Activated T-cell treated with anti-CD3 and anti-CD28 coated beads for 48 hours (primary cell): ENCODE measurements at regions not wholly inside any gene's neighbourhood (a gene's known extent, or its start where the extent isn't known, plus 50 kb on each side); places are given as distances from the start of the nearest gene placed in this dataset.

Experiments
- DNase-seq: peaks from one replicate; pipeline ENCODE4 v3.0.0-alpha.2; 2020; ENCODE audit warnings: low read depth

DNA sequence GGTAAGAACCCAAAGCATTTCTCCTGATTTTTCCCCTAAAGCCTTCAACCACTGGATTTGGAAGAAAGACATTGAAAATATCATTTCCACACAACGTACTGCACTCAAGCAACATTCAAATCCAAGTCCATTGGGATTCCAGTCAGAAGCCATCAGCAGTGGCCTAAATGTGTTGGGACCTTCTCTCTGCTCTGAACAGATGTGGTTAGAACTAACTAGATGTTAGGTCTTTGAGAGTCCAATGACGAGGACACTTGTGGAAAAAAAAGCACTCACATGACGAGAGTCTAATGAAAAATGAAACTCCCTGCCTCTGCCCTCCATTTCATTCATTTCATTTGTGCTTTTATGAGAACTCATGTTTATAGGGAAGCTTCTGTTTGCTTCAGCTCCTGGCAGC, 382.3 kb downstream of the SIPA1L2 start:
- no peak for DNase-seq

DNA sequence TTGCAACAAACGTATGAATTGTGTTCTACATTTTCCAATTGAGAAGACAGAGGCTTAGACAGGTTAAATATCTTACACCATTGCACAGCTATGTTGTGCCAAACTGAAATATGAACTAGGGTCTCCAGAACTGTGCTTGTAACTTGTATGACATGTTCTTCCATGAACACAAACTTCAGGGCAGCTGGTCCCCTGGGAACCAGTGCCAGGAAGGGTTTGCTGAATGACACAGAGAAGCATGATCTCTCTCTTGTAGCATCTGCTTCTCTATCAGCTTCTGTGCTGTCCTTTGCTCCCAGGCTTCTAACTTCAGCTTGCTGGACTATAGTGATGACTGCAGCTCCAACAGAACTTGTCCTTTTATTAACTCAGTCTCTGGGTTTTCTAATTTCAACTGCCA, 385.5 kb downstream of the SIPA1L2 start:
- no peak for DNase-seq

DNA sequence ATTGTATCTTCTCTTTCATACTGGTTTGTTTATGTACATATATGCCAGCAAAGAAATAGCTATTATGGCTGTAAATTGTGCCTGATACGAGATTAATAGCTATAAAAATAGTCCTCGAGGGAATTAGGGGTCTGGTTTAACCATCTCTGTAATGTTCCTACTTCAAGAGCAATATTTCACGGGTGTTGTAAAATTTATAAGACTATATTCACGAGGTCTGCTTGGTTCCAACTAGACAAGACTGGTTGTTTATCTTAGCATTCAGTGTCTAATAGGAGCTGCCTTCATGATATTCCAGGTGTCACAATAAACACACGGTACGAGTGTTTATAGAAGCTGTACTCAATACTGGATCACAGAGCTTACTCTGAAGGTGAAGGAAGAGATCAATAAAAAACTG, 389.9 kb downstream of the SIPA1L2 start:
- DNase-seq: no peak

DNA sequence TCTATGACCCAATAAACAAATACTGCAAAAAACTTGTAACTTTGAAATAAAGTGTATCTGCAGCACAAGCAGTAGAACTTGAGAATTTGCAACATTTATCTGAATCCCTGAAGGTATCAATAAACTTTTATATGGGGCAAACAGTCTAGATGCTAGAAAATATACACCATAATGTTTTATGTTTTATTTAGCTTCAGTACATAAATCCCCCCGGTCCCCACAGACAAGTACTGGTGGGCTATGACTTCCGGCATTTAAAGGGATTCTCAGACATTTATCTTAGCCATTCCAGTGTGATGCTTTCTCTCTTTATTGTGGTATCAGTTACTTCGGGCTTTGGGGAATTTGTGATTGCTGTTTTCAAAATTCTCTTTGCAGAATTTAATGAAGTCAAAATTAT, 390.4 kb downstream of the SIPA1L2 start:
- DNase-seq: no peak

DNA sequence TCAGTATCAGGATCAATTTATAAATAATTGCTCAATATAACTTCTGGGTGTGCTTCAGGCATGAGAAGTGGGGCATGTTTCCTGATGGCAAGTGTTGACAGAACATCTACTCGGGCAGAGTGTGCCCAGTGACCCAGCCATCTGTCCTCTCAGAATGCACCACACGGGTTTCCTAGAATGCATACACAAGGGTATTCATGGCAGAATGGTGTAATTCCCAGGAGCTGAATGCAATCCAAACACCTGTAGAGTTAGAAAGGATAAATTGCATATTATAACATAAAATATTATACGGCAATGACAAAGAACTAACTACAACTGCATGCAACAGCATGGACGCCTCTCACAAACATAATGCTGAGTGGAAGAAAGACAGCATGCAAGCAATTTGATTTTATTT, 391.9 kb downstream of the SIPA1L2 start:
- DNase-seq: no peak

DNA sequence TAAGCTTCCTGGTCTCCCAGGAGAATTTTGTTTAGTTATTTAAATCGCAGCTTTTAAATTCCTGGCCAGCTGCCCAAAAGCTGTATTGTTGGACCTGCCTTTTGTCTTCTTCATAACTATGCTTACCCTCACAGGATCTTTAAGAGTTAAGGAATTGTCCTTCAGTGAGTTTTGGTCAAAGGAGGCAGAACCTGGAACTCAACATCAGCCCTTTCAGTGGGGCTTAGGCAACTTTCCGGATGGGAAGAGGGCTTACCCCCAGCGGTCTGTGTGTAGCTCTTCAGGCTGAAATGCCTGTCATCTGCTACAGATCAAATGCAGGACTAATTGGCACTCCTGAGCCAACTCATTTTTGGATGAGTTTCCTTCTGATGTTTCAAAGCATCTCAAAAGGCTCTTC, 402.6 kb downstream of the SIPA1L2 start:
- DNase-seq: no peak

DNA sequence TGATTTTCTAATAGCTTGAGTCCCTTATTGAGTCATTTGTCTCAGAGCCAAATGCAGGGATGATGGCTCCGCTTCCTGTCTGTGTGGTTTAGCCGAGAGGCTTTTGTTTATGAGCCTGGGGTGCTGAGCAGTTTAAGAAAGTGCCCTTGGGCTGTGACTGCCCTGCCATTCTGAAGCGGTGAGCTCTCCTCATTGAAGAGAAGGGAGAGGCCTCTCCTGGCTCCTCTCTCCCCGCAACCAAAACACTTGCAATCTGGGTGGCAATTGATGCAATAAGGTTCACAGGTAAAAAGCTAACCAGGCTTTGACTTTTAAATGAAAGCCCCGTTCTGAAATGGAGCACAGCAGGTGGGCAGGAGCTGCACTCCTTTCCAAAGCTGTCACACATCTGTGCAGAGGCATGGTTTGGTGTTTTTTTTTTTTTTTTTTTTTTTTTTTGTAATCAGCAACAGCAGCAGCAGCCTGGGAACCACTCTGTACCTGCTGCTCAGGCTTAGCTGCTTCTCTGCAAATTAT, 403.7 kb downstream of the SIPA1L2 start:
- peak; percentile 5 for DNase-seq

DNA sequence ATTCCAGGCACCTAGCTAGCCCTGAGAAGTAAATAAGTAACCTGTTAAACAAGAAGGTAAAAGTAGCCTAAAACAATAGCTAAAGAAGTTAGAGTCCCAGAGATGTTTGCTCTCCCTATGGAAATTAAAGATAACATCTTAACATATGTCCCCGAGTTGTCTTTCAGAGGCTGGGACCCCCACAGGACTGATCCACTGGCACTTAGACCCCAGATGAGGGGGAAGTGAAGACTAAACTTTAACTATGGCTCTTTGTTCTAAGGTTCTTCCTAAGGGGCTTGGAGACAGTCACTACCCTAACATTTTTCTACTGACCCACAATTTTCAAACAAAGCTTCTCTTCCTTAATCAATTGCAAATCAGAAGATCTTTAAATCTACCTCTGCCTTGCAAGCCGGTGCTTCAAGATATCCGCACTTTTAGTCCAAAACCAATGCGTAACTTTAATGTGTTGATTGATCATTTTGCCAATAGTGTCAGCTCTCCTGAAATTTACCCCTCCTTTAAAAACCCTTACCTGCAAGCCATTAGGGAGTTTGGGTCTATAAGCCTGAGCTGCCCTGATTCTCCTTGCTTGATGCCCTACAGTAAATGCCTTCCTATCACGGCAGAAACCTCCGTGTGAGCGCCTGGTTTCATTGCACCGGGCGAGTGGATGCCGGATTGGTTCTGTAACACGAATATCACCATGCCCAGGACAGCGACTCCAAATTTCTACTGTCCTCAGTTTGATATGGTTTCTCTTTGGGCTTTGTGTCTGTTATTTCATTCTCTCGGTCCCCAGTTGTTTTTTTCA, 404.4 kb downstream of the SIPA1L2 start:
- DNase-seq: no peak

DNA sequence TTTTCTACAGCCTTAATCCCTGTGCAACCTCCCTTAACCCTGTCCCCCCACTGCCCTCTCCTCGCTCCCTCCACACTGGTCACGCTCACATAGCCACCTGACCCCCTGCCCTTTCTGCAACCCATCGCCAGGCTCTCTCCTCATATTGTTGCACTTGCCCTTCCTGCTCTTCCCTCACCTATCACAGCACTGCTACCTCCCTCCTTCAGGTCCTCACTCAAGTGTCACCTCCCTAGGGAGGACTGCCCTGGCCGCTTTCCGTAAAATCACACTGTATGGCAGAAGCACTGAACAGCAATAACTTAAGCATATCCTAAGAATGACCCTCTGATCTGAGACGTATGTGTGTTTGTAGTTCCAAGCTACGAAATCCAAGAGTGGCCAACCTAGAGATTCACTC, 406.0 kb downstream of the SIPA1L2 start:
- no peak for DNase-seq

DNA sequence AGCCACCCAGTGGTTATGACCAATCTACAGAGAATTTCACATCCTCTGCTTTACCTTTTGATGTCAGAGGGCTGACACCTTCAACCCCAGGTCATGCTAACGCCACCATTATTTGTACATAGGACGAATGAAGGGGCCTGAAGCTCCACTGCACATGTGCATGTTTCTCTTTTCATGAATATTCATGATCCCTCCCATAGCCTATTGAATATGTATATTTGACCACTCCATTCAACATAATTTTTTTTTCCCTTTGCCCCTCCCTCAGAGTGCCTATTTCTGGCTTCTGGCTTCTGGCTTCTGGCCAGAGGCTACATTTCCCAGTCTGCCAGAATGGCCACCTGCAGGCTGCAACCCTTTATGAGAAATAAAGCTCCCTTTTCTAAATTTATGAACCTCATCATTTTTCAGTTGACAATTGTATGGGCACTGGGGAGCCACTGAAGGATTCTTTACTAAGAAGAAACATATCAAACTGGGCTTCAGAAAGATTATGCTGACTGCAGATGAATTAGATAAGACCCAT, 406.7 kb downstream of the SIPA1L2 start:
- no peak for DNase-seq

DNA sequence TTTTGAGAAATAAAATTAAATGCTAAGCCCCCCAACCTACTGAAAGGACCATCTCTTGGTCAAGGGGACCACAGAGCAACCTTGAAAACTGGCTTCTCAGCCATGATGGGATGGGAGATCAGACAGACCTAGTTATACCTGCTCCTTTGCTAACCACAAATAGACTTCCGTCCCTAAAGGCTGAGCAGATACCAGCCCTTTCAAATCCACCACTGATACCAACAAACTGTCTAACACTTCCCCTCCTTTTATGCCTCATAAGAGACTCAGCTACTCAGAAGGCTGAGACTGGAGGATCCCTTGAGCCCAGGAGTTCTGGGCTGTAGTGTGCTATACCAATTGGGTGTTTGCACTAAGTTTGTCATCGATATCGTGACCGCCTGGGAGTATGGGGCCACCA, 407.3 kb downstream of the SIPA1L2 start:
- no peak for DNase-seq

DNA sequence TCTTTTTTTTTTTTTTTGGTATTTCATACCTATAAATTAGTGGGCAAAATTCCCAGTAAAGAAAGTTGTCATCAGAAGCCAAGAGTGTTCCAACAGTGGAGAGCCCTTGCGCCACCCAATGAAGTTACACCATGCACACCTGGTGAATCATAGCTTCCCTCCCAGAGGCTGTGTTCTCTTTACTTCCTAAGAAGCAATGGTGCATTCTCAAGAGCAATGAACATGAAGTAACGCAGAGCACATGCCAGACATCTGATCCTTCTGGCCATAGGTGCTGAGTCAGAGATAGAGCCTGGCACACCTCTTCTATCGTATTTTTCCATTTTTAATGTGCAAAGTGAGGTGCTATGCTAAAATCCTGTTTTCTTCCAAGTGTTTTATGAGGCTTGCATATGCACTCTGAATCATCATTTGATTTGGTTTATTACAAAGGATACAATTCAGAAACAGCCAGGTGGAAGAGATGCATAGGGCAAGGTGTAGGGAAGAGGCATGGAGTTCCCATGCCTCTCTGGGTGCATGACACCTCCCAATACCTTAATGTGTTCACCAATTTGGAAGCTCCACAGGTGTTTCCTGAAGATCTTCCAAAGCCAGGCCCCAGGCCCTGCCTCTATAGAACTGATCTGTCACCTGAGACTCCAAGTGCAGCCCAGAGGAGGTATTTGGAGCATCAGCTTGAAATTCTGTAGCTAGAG, 408.0 kb downstream of the SIPA1L2 start:
- no peak for DNase-seq

DNA sequence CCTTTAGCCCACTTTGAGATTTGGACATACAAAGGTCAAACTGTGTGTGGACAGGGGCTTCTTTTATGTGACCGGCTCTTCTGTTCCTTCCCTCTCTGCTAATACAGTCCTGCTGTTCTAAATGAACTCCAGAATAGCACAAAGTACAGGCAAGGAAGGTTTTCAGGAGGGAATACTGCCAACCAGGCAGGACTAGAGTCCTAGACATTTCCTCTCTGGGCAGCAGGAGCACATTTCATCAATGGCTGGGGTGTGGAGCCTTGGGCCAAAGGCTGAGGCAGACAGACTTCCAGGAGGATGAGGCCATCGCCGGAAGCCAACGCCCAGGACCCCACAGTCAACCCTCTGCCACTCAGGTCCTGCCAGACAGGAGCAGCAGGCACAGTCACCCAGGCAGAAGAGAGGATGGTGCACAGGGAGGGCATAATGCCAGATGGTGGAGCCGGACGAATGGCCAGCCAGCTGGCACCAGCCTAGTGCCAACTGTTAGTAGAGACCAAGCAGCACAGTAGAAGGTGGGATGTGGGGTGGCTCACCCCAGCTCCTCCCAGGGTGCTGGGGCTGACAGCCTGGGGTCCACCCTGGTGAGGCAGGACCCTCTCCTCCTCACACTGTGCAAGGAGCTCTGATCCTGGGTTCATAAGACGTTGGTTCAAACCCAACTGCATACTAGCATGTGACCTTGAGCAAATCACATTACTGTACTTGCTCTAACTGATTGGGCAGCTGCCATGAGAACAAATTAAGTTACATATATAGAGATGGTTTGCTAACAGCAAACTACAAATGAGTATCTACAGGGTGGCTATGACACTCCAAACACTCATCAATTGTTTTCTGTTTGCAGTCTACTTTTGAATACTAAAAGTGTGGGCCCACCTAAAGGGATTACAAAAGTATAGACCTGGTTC, 410.7 kb downstream of the SIPA1L2 start:
- DNase-seq: no peak

DNA sequence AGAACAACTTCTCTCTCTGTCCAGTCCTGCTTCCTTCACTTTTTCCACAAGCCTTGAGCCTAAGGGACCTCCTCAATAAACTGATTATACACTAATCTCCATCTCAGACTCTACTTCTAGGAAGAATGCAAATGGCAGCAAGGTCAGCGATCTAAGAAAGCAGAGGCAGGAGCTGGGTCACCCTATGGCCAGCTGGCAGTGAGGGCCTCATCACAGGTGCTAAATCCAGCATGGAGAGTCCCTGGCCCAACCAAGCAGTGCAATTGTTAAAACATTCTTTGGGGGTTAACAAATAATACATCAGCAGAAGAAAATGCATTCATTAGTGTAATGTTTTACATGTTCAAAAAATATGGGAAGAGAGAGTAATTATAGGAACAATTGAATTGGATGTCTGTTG, 416.0 kb downstream of the SIPA1L2 start:
- no peak for DNase-seq

DNA sequence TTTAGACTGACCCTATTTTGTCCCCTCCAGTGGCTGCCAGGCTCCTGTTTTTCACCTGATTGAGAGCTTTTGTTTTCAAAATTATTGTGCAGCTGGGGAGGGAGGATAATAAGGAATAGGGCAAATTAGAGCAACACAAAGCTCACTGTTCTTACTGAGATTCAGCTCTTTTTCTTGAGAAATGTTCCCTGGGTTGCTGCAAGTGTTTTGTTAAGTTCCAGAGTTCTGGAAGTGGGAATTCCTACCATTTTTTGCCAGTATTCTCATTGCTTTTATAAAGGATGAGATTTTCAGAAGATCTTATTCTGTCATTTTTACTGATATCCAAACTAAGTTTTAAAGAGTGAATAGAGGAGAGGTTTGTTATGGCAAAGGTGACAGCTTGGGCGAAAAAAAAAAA, 417.7 kb downstream of the SIPA1L2 start:
- no peak for DNase-seq

DNA sequence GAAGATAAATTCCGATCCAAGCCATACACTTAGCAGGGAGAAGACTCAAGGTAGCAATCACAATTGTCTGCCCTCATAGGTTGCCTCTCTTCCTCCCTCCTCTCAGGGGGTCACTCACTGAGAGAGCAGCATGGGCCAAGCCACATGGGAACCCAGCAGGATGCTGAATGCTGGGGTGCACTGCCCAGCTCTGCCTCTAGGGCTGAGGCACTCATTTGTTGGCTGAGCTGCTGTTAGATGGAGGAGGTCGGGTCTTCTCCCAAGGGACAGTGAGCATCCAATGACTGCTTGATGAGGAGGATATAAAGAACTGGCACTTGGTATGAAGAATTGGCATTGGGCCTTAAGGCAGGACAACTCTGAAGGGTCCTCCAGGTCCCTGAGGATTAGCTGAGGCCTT, 418.8 kb downstream of the SIPA1L2 start:
- DNase-seq: no peak

DNA sequence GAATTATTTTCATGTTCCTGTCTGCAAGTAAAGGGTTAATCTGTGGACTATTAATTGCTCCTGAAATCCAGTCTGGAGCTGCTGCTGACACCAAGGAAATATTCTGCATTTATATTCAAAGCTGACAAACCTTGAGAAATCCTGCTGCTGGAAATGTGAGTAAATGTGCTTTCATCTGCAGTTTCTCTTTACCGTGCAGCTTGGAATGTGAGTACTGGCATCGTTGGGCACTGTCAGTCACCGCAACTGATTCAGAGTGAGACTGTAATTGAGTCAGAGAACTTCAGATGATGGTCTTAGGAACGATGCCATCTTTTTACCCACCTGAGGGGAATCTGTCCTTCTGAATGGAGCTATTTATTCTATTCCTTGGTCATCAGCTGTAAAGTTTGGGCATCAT, 420.6 kb downstream of the SIPA1L2 start:
- DNase-seq: no peak

DNA sequence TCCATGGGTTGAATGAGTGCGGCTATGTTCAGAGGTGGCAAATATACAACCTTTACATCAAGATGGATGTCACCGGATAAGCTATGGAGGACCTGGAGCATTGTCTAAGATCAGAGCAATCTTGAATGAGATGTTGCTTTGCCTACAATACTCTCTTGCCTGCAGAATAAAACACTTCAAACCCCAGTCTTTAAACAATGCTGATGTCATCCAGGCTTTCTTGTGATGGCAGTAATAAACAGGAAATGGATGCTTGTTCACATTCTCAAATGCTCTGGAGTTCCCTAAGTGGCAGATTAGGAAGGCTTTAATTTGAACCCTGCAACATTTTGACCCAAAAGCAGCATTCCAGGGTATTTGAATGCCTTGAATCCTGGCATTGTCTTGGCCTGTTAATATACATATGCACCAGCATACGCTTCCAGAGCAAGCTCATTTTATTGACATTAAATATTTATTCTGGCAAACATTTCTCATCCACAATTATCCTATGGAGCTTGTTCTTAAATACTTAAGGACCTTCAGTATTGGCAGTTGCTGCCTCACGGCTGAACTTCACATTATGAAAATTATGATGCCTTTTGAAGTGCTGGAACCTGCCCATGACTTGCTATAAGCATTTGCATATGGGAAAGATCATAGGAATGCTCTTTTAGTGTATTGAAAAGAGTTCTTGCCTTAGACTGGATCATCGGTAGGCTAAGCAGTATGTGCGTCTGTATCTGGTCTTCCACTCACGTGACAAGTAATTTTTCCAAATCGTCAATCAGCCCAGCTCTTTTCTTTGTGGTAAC, 422.7 kb downstream of the SIPA1L2 start:
- DNase-seq: no peak

DNA sequence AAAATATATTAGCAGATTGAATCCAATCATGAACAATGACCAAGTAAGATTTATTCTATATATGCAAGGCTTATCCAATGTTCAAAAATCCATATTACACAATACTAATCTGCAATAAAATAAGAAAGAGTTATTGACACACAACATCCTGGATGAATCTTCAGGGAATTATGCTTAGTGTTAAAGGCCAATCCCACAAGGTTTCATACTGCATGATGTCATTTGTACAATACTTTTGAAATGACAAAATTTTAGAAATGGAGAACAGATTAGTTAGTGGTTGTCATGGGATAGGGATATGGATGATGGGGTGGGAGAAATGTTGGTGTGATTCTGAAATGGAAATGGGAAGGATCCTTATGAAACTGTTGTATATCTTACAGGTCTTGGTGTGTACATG, 425.7 kb downstream of the SIPA1L2 start:
- DNase-seq: no peak

DNA sequence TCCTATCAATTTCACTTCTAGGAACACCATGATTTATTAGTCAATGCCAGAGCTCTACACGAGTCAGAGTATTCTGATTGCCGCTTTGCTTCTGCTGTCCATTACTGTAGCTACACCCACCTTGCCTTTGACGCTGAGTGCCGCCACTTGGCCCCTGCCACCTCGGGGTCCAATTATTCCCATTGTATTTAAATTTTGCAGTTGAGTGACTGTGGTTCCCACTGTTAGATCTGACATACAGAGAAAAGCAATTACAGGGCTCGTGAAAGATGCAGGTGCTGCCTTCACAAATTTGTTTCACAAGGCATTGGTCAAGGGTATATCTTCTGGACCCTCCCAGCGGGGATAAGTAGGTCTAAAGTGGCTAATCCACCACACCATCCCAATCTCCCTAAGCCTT, 428.9 kb downstream of the SIPA1L2 start:
- no peak for DNase-seq

DNA sequence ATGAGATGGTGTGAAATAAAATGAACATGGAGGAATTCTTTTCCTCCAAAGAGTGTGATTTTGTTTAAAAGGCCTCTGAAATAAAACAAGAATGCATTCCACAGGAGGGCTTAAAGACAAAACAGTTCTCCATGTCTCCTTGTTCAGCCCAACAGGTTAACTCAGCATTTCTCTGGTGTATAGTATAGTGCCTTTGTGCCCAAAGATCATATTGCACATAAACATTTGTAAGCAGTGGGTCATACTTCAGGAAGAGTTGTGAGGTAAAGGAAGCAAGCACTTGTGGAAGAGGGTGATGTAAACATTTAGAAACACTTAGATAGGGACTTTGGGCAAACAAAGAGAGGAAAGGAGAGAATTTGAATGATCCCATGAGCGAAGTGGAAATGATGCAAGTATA, 433.9 kb downstream of the SIPA1L2 start:
- DNase-seq: no peak

DNA sequence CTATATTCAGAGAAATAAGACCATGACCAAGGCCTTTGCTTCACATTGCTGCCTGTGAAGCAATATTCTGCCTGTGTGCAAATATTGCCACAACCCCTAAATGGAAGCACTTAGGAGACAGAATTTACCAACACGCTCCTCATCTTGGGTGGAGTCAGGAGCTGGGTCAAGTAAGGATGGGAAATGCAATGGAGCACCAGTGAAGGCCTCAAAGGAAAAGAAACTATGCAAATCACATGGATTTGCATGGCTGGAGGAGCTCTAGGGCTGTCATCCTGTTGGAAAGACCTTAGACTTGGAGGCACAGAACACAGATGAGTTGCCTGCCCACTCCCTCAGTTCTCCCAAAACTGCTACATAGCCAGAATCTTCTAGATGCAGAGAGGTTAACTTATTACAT, 435.5 kb downstream of the SIPA1L2 start:
- DNase-seq: no peak
